Eye (tissue), 1 donor: ENCODE measurements at regions not wholly inside any gene's neighbourhood (a gene's known extent, or its start where the extent isn't known, plus 50 kb on each side); places are given as distances from the start of the nearest gene placed in this dataset.

Experiments used
- DNase-seq: peaks from one replicate; pipeline ENCODE4 v3.0.0-alpha.2; 2015

- DNase-seq = peak; percentile 98
These were observed 83.4 kb downstream of the FAM43A start for GRCh38 chr3:194769020-194769643.

- DNase-seq = no peak
These were observed 86.7 kb downstream of the FAM43A start for GRCh38 chr3:194772241-194773000.

- no peak for DNase-seq
These were observed 87.5 kb downstream of the FAM43A start for GRCh38 chr3:194773216-194773615.

GRCh38 chr3:194773771-194774455, 88.2 kb downstream of the FAM43A start:
- DNase-seq = peak; percentile 41

- no peak for DNase-seq
These were observed 89.6 kb downstream of the FAM43A start for GRCh38 chr3:194775266-194775665.

- DNase-seq = no peak
These were observed 90.0 kb downstream of the FAM43A start for GRCh38 chr3:194775731-194776130.

- no peak for DNase-seq
These were observed 92.0 kb downstream of the FAM43A start for GRCh38 chr3:194777729-194778128.

- DNase-seq = no peak
These were observed 94.1 kb downstream of the FAM43A start for GRCh38 chr3:194779729-194780224.

GRCh38 chr3:194780706-194781105, 95.0 kb downstream of the FAM43A start:
- DNase-seq = no peak

- DNase-seq = no peak
These were observed 95.9 kb downstream of the FAM43A start for GRCh38 chr3:194781617-194782016.

- no peak for DNase-seq
These were observed 97.2 kb downstream of the FAM43A start for GRCh38 chr3:194782698-194783404.

- no peak for DNase-seq
These were observed 98.7 kb downstream of the FAM43A start for GRCh38 chr3:194784361-194784760.

- DNase-seq = no peak
These were observed 99.6 kb downstream of the FAM43A start for GRCh38 chr3:194785315-194785714.

- DNase-seq = no peak
These were observed 101.4 kb downstream of the FAM43A start for GRCh38 chr3:194787072-194787471.

- no peak for DNase-seq
These were observed 102.0 kb downstream of the FAM43A start for GRCh38 chr3:194787650-194788049.

- DNase-seq = no peak
These were observed 106.7 kb downstream of the FAM43A start for GRCh38 chr3:194792368-194792767.

- DNase-seq = no peak
These were observed 112.0 kb downstream of the FAM43A start for GRCh38 chr3:194797555-194798250.

- no peak for DNase-seq
These were observed 112.8 kb downstream of the FAM43A start for GRCh38 chr3:194798486-194798885.

GRCh38 chr3:194800002-194800401, 114.3 kb downstream of the FAM43A start:
- DNase-seq = no peak

- DNase-seq = peak; percentile 37
These were observed 116.1 kb downstream of the FAM43A start for GRCh38 chr3:194801461-194802432.

GRCh38 chr3:194804796-194805195, 119.1 kb downstream of the FAM43A start:
- DNase-seq = no peak
